Hepatocyte (in vitro differentiated cells): ENCODE measurements at regions not wholly inside any gene's neighbourhood (a gene's known extent, or its start where the extent isn't known, plus 50 kb on each side); places are given as distances from the start of the nearest gene placed in this dataset.

Source experiments
- DNase-seq: peaks from one replicate; pipeline ENCODE4 v3.0.0-alpha.2; 2016; ENCODE audit warnings: low spot score
- H2AFZ ChIP-seq: fragments of 200-600 bp; sonication (generic); 2 replicates; pipeline ENCODE4 v1.6.0; 2016; ENCODE audit warnings: antibody characterized with exemption, mild to moderate bottlenecking
- H3K27ac ChIP-seq: fragments of 200-600 bp; sonication (generic); 2 replicates; pipeline ENCODE4 v1.5.1; 2016; ENCODE audit warnings: mild to moderate bottlenecking
- H3K27me3 ChIP-seq: fragments of 200-600 bp; sonication (generic); 2 replicates; pipeline ENCODE4 v1.6.1; 2016
- H3K36me3 ChIP-seq: fragments of 200-600 bp; sonication (generic); replicated peaks from 2 replicates; pipeline ENCODE4 v1.5.1; 2016; ENCODE audit warnings: low read depth; ENCODE audit not compliant: insufficient read depth
- H3K4me1 ChIP-seq: fragments of 200-600 bp; sonication (generic); 2 replicates; pipeline ENCODE4 v1.5.1; 2016; ENCODE audit warnings: mild to moderate bottlenecking, moderate library complexity; ENCODE audit not compliant: insufficient read depth
- H3K4me2 ChIP-seq: fragments of 200-600 bp; sonication (generic); 2 replicates; pipeline ENCODE4 v1.6.0; 2016
- H3K4me3 ChIP-seq: fragments of 200-600 bp; sonication (generic); 2 replicates; pipeline ENCODE4 v1.5.1; 2016; ENCODE audit warnings: mild to moderate bottlenecking
- H3K79me2 ChIP-seq: fragments of 200-600 bp; sonication (generic); 2 replicates; pipeline ENCODE4 v1.6.0; 2017; ENCODE audit warnings: mild to moderate bottlenecking
- H3K9me2 ChIP-seq: fragments of 200-600 bp; sonication (generic); replicated peaks from 2 replicates; pipeline ENCODE4 v1.6.0; 2017; ENCODE audit warnings: mild to moderate bottlenecking; ENCODE audit not compliant: insufficient read depth
- H3K9me3 ChIP-seq: fragments of 200-600 bp; sonication (generic); 2 replicates; pipeline ENCODE4 v1.5.1; 2016; ENCODE audit warnings: low read depth, mild to moderate bottlenecking
- H4K20me1 ChIP-seq: fragments of 200-600 bp; sonication (generic); 2 replicates; pipeline ENCODE4 v1.6.0; 2016; ENCODE audit warnings: mild to moderate bottlenecking; ENCODE audit not compliant: insufficient read depth, poor library complexity, severe bottlenecking
- CTCF ChIP-seq: fragments of 200-600 bp; sonication (generic); IDR thresholded peaks from 2 replicates; pipeline ENCODE4 v1.5.1; 2016; ENCODE audit warnings: antibody characterized with exemption, mild to moderate bottlenecking; ENCODE audit not compliant: poor library complexity
- EZH2 ChIP-seq: fragments of 200-600 bp; sonication (generic); IDR thresholded peaks from 2 replicates; pipeline ENCODE4 v1.6.1; 2016; ENCODE audit warnings: antibody characterized with exemption, mild to moderate bottlenecking, borderline replicate concordance
- EZH2phosphoT487 ChIP-seq: fragments of 200-600 bp; sonication (generic); IDR thresholded peaks from one replicate; pipeline ENCODE4 v1.6.1; 2018; ENCODE audit warnings: antibody characterized with exemption, mild to moderate bottlenecking, low read depth, moderate library complexity; ENCODE audit not compliant: unreplicated experiment, severe bottlenecking
- WGBS: methylation state at CpG from one replicate; pipeline ENCODE4 v1.1.6; 2016; ENCODE audit warnings: low lambda C conversion rate; ENCODE audit errors: missing lambda C conversion rate; 5-methylcytosine and 5-hydroxymethylcytosine counted together

- DNase-seq = no peak
- Histone ChIP-seq H4K20me1 (no peaks in the 10 kb centered on the region), H3K9me2 (no peaks in the 10 kb centered on the region), H3K4me3 (no peak overlapping the region), H3K36me3 (no peaks in the 10 kb centered on the region), H3K4me2 (no peak overlapping the region), H2AFZ (no peak overlapping the region), H3K79me2 (no peaks in the 10 kb centered on the region), H3K4me1 (no peaks in the 10 kb centered on the region), H3K27me3 (no peaks in the 10 kb centered on the region), H3K27ac (no peak overlapping the region), H3K9me3 (no peaks in the 10 kb centered on the region)
- TF ChIP-seq CTCF = no peak
- no peak for TF ChIP-seq EZH2
- no peak for TF ChIP-seq EZH2phosphoT487
- WGBS = 93% methylated on average over 1 of the region's 1 CpG
Observed at GRCh38 chr7:110210941-110211608, 879.9 kb upstream of the LRRN3 start.

- no peak for DNase-seq
- Histone ChIP-seq H2AFZ (no peak overlapping the region), H4K20me1 (no peaks in the 10 kb centered on the region), H3K27ac (no peak overlapping the region), H3K36me3 (no peaks in the 10 kb centered on the region), H3K9me2 (no peaks in the 10 kb centered on the region), H3K4me3 (no peak overlapping the region), H3K27me3 (no peaks in the 10 kb centered on the region), H3K4me2 (no peak overlapping the region), H3K4me1 (no peaks in the 10 kb centered on the region), H3K79me2 (no peaks in the 10 kb centered on the region), H3K9me3 (no peaks in the 10 kb centered on the region)
- TF ChIP-seq CTCF (no peak), EZH2phosphoT487 (no peak), EZH2 (no peak)
Observed at GRCh38 chr7:110224643-110225042, 866.3 kb upstream of the LRRN3 start.

GRCh38 chr7:110246118-110246517, 844.8 kb upstream of the LRRN3 start:
- Histone ChIP-seq H3K4me3 (no peak overlapping the region), H3K36me3 (no peaks in the 10 kb centered on the region), H2AFZ (no peak overlapping the region), H3K4me2 (no peak overlapping the region), H3K4me1 (peaks cover under 1% of the 10 kb centered on the region), H4K20me1 (no peaks in the 10 kb centered on the region), H3K79me2 (no peaks in the 10 kb centered on the region), H3K9me3 (no peaks in the 10 kb centered on the region), H3K27me3 (no peaks in the 10 kb centered on the region), H3K9me2 (no peaks in the 10 kb centered on the region), H3K27ac (no peak overlapping the region)
- no peak for DNase-seq
- 90% methylated on average over 1 of the region's 1 CpG for WGBS
- no peak for TF ChIP-seq EZH2phosphoT487
- no peak for TF ChIP-seq CTCF
- no peak for TF ChIP-seq EZH2

- TF ChIP-seq CTCF (no peak), EZH2 (no peak), EZH2phosphoT487 (no peak)
- Histone ChIP-seq H4K20me1 (no peaks in the 10 kb centered on the region), H3K27ac (no peak overlapping the region), H3K27me3 (no peaks in the 10 kb centered on the region), H3K79me2 (no peaks in the 10 kb centered on the region), H3K36me3 (no peaks in the 10 kb centered on the region), H3K9me2 (no peaks in the 10 kb centered on the region), H3K9me3 (no peaks in the 10 kb centered on the region), H3K4me2 (peak overlapping the region; percentile 23), H3K4me3 (no peak overlapping the region), H2AFZ (no peak overlapping the region), H3K4me1 (peaks cover 12% of the 10 kb centered on the region)
- peak; percentile 4 for DNase-seq
- 40% methylated on average over 4 of the region's 4 CpGs for WGBS
Observed at GRCh38 chr7:110253093-110253492, 837.8 kb upstream of the LRRN3 start.
